ENCODE measurements at regions not wholly inside any gene's neighbourhood (a gene's known extent, or its start where the extent isn't known, plus 50 kb on each side); places are given as distances from the start of the nearest gene placed in this dataset.

DNA sequence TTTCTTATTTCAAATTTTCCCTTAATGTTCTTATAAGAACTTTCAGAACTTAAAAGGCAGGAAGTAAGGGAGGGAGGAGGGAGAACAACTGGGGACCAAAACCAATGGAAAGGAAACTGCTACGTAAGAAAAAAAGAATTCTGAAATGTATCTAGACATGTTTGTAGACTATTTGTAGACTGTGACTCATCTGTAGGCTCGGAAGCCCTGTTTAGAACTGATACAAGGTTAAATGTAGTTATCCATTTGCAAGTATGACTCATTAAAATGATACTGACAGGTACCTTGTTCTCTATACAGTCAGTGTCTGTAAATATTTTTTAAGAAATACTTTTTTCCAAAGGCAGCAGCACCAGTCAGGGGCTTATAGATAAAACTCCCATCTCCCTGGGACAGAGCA lies 202.0 kb downstream of the DHX15 start:
- H3K36me3 ChIP-seq (ENCODE audit: control insufficient read depth, insufficient read depth, low read length): no peaks in the 10 kb centered on the region
- no peak overlapping the region for H3K9ac ChIP-seq (ENCODE audit: low read length)
- H3K4me3 ChIP-seq (ENCODE audit: low read length): no peak overlapping the region
- no peaks in the 10 kb centered on the region for H3K27me3 ChIP-seq (ENCODE audit: control insufficient read depth, insufficient read depth, low read length)
- H3K9me3 ChIP-seq (ENCODE audit: control insufficient read depth, low read length): no peaks in the 10 kb centered on the region
- no peaks in the 10 kb centered on the region for H3K4me1 ChIP-seq (ENCODE audit: control insufficient read depth, insufficient read depth, low read length)

DNA sequence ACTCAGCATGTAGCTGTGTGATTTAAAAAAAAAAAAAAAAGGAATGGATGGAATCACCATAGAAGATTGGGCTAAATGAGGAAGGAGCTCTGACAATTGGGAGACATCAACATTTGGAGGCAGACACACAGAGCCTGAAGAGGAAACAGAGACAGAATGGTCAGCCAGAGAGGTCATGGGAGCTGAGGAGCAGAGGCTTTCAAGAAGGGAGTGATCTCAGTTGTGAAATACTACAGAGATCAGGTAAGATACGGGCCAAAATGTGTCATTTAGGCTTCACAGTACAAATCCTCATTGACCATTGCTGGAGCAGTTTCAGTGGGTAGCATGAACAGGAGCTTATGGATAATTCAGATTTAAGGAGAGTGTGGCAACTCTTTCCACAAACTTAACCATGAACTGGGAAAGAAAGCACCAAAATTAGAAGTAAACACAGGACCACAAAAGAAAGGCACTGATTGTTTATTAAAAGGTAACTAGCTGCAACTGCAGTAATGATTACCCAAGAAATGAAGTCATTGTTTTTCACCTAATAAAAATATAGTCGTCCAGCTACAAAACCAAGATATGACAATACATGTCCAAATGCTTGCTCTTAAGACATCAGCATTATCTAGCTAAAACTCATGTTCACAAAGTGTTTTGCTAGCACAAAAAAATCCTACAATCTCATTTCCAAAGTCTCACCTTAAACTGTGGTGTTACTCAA lies 203.2 kb downstream of the DHX15 start:
- H3K27me3 ChIP-seq (ENCODE audit: control insufficient read depth, insufficient read depth, low read length): no peaks in the 10 kb centered on the region

DNA sequence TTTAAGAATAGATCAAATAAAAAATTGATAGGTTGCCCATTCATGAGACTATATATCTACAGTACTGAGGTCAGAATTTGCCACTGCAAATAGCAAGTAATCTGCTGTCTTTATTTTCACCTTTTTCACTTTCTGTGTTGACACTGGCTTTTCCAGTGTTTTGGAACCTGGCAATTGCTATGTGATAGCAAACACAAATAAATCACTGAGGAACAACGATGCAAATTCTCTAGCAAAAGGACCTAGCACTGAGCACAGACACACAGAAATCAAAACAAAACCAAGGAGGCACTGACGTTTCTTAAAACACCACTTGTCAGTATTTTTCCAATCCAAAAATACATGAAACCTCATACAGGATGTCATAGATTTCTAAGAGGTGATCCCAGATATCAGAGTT lies 210.7 kb downstream of the DHX15 start:
- H3K36me3 ChIP-seq (ENCODE audit: control insufficient read depth, insufficient read depth, low read length): no peaks in the 10 kb centered on the region
- no peaks in the 10 kb centered on the region for H3K9me3 ChIP-seq (ENCODE audit: control insufficient read depth, low read length)
- peaks cover 11% of the 10 kb centered on the region for H3K4me1 ChIP-seq (ENCODE audit: control insufficient read depth, insufficient read depth, low read length)
- H3K27me3 ChIP-seq (ENCODE audit: control insufficient read depth, insufficient read depth, low read length): no peaks in the 10 kb centered on the region
- H3K9ac ChIP-seq (ENCODE audit: low read length): no peak overlapping the region
- no peak overlapping the region for H3K4me3 ChIP-seq (ENCODE audit: low read length)

More for the DNA sequence above, 203.2 kb downstream of the DHX15 start:
- Histone ChIP-seq H3K4me1 (ENCODE audit: control insufficient read depth, insufficient read depth, low read length) (no peaks in the 10 kb centered on the region), H3K4me3 (ENCODE audit: low read length) (no peak overlapping the region), H3K9ac (ENCODE audit: low read length) (no peak overlapping the region), H3K36me3 (ENCODE audit: control insufficient read depth, insufficient read depth, low read length) (no peaks in the 10 kb centered on the region), H3K9me3 (ENCODE audit: control insufficient read depth, low read length) (no peaks in the 10 kb centered on the region)

DNA sequence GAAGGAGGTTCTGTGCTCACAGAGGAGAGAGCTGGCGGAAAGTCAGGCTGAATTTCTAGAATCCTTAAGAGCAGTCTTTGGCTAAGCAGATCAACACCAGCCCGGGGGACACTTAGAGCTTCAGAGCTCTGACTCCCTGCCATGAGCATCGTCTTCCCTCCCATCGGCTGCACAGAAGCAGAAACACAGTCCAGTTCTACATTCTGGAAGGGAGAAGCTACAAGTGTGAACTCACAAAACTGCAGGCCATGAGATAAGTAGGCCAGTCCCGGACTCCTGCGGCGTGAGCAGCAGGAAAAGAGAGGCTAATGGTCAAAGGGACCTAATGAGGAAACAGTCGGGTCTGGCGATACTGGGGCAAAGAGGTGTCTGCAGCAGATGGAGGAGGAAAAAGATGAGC lies 211.5 kb downstream of the DHX15 start:
- Histone ChIP-seq H3K27me3 (ENCODE audit: control insufficient read depth, insufficient read depth, low read length) (no peaks in the 10 kb centered on the region), H3K4me1 (ENCODE audit: control insufficient read depth, insufficient read depth, low read length) (peaks cover 11% of the 10 kb centered on the region), H3K9ac (ENCODE audit: low read length) (no peak overlapping the region), H3K9me3 (ENCODE audit: control insufficient read depth, low read length) (no peaks in the 10 kb centered on the region), H3K4me3 (ENCODE audit: low read length) (no peak overlapping the region), H3K36me3 (ENCODE audit: control insufficient read depth, insufficient read depth, low read length) (no peaks in the 10 kb centered on the region)

DNA sequence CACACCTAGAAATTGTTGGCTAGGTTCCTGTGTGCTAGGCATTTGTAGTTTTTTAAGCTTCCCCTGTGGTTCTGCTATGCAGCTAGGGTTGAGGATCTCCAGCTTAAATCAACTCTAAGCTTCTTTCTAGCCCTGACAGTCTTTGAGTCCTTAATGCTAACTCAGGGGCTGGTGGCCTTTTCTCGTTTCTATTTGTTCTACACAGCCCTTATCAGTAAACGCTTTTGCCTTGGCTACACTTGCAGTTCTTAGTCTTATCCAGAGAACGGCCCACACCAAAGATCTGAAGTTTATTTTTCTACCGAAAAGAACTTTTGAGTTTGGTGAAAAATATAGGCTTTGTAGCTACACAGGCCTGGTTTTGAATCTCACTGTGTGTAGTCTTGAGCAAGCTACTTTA lies 212.0 kb downstream of the DHX15 start:
- H3K9ac ChIP-seq (ENCODE audit: low read length): no peak overlapping the region
- H3K36me3 ChIP-seq (ENCODE audit: control insufficient read depth, insufficient read depth, low read length): no peaks in the 10 kb centered on the region
- peaks cover 11% of the 10 kb centered on the region for H3K4me1 ChIP-seq (ENCODE audit: control insufficient read depth, insufficient read depth, low read length)
- no peaks in the 10 kb centered on the region for H3K27me3 ChIP-seq (ENCODE audit: control insufficient read depth, insufficient read depth, low read length)
- no peak overlapping the region for H3K4me3 ChIP-seq (ENCODE audit: low read length)
- H3K9me3 ChIP-seq (ENCODE audit: control insufficient read depth, low read length): no peaks in the 10 kb centered on the region

DNA sequence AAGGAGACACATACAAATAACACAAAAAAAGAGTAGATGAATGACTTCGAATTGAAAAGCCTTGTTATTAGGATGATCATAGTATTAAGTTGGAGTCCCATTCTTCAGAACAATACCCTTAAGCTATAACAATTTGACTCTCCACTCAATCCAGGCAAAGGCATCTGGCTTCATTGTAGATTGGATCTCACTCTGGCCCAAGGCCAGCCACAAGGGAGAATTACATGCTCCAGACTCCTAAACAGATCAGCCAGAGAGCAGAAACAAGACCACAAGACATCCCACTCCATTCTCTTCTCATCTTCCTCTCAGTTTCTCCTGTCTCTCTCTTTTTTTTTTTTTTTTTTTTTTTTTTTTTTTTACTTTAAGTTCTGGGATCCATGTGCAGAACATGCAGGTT lies 213.9 kb downstream of the DHX15 start:
- no peaks in the 10 kb centered on the region for H3K9me3 ChIP-seq (ENCODE audit: control insufficient read depth, low read length)
- no peaks in the 10 kb centered on the region for H3K27me3 ChIP-seq (ENCODE audit: control insufficient read depth, insufficient read depth, low read length)
- no peak overlapping the region for H3K4me3 ChIP-seq (ENCODE audit: low read length)
- peaks cover 11% of the 10 kb centered on the region for H3K4me1 ChIP-seq (ENCODE audit: control insufficient read depth, insufficient read depth, low read length)
- no peaks in the 10 kb centered on the region for H3K36me3 ChIP-seq (ENCODE audit: control insufficient read depth, insufficient read depth, low read length)
- no peak overlapping the region for H3K9ac ChIP-seq (ENCODE audit: low read length)

DNA sequence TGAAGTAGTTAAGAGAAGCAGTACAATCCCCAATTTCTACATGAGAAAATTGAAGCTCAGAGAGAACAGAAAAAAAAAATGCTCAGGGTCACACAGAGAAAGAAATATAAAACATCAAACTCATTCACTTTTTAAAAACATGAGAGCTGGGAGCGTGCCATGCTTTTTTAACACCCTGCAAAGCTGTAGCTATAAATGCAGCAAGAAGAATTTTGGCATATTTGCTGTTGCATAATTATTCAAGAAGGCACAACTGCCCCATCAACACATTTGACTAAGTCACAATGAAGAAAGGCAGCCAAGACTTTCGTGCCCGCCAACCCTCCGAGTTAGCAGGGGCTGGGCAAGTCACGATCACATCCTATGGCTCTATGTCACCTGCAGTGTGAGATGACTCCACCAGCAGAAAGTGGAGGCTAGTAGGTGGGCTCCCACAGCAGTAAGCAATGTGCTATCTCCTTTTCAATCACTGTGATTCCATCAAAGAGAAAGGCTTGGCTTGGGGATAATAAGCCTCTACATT lies 214.8 kb downstream of the DHX15 start:
- no peaks in the 10 kb centered on the region for H3K27me3 ChIP-seq (ENCODE audit: control insufficient read depth, insufficient read depth, low read length)
- H3K4me1 ChIP-seq (ENCODE audit: control insufficient read depth, insufficient read depth, low read length): peaks cover 11% of the 10 kb centered on the region
- H3K9ac ChIP-seq (ENCODE audit: low read length): no peak overlapping the region
- H3K4me3 ChIP-seq (ENCODE audit: low read length): no peak overlapping the region
- H3K9me3 ChIP-seq (ENCODE audit: control insufficient read depth, low read length): no peaks in the 10 kb centered on the region
- no peaks in the 10 kb centered on the region for H3K36me3 ChIP-seq (ENCODE audit: control insufficient read depth, insufficient read depth, low read length)

DNA sequence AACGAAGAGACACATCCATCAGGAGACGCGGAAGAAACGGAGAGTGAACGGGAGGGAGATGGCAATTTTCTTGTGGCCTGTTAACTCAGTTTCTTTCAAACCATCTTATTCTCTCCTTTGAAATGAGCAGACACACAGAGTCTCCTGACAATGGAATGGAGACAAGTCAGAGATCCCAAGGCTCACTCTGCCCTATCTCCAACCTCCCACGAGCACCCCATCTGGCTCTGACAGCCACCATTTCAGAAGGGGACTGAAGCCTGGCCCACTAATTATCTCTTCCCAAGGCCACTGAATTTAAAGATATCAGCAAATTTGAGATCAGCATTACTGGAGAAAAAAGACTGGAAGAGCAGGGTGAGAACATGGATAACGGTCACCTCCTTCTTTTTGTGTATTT lies 215.6 kb downstream of the DHX15 start:
- H3K36me3 ChIP-seq (ENCODE audit: control insufficient read depth, insufficient read depth, low read length): no peaks in the 10 kb centered on the region
- peaks cover 11% of the 10 kb centered on the region for H3K4me1 ChIP-seq (ENCODE audit: control insufficient read depth, insufficient read depth, low read length)
- no peaks in the 10 kb centered on the region for H3K27me3 ChIP-seq (ENCODE audit: control insufficient read depth, insufficient read depth, low read length)
- no peak overlapping the region for H3K9ac ChIP-seq (ENCODE audit: low read length)
- H3K9me3 ChIP-seq (ENCODE audit: control insufficient read depth, low read length): no peaks in the 10 kb centered on the region
- H3K4me3 ChIP-seq (ENCODE audit: low read length): no peak overlapping the region

DNA sequence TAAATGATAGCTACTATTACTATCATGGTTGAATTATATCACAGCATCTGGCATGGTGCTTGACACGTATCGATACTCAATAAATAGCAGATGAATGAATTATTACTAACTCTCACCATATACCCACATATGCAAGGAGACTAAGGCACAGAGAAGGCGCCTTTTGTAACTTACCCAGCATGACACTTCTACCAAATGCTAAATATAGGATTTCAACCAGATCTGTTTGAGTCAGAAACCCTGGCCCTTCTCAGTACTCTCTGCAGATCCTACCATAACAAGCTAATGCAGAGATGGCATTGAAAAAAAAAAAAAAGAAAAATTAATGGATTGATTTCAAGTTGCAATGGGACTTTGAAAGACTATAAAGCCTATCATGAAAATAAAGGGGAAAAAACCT lies 219.5 kb downstream of the DHX15 start:
- Histone ChIP-seq H3K36me3 (ENCODE audit: control insufficient read depth, insufficient read depth, low read length) (no peaks in the 10 kb centered on the region), H3K4me3 (ENCODE audit: low read length) (no peak overlapping the region), H3K4me1 (ENCODE audit: control insufficient read depth, insufficient read depth, low read length) (no peaks in the 10 kb centered on the region), H3K27me3 (ENCODE audit: control insufficient read depth, insufficient read depth, low read length) (no peaks in the 10 kb centered on the region), H3K9me3 (ENCODE audit: control insufficient read depth, low read length) (no peaks in the 10 kb centered on the region), H3K9ac (ENCODE audit: low read length) (no peak overlapping the region)

DNA sequence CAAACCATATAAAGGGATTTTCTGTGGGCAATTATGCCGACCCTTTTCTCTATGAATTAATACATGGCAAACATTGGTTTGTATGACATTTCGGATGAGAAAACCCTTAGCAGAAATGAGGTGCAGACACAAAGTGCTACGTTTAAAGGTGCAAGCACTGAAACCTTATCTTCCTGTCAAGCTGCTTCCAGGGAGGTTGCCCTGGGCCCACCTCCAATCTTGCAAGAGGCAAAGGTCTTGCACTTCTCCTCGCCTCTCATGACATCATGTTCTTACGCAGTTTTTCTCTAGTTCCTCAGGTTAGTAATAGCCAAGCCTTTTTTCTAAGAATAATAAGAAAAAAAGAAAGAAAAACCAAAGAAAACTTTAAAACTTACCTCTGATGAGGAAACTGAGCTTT lies 220.1 kb downstream of the DHX15 start:
- H3K4me3 ChIP-seq (ENCODE audit: low read length): no peak overlapping the region
- no peaks in the 10 kb centered on the region for H3K4me1 ChIP-seq (ENCODE audit: control insufficient read depth, insufficient read depth, low read length)
- H3K9ac ChIP-seq (ENCODE audit: low read length): no peak overlapping the region
- H3K9me3 ChIP-seq (ENCODE audit: control insufficient read depth, low read length): no peaks in the 10 kb centered on the region
- no peaks in the 10 kb centered on the region for H3K36me3 ChIP-seq (ENCODE audit: control insufficient read depth, insufficient read depth, low read length)
- H3K27me3 ChIP-seq (ENCODE audit: control insufficient read depth, insufficient read depth, low read length): no peaks in the 10 kb centered on the region

DNA sequence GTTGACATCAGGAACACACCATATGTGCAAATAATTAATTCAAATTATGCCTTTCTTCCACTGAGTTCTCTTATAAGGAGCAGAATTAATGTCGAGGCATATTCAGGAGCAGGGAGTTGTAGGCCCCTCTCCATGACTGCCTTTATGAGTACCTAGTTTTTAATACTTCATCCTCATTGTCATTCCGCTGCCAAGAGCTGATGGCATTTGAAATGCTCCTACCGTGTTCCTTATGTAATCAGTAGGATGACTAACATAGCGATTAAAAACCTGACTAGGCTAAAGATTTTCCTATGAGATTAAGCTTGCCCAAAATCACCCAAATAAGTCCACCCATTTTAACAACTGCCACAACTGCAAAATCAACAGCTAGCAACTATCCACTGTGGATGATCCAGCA lies 220.6 kb downstream of the DHX15 start:
- Histone ChIP-seq H3K27me3 (ENCODE audit: control insufficient read depth, insufficient read depth, low read length) (no peaks in the 10 kb centered on the region), H3K4me1 (ENCODE audit: control insufficient read depth, insufficient read depth, low read length) (no peaks in the 10 kb centered on the region), H3K9ac (ENCODE audit: low read length) (no peak overlapping the region), H3K36me3 (ENCODE audit: control insufficient read depth, insufficient read depth, low read length) (no peaks in the 10 kb centered on the region), H3K4me3 (ENCODE audit: low read length) (no peak overlapping the region), H3K9me3 (ENCODE audit: control insufficient read depth, low read length) (no peaks in the 10 kb centered on the region)

DNA sequence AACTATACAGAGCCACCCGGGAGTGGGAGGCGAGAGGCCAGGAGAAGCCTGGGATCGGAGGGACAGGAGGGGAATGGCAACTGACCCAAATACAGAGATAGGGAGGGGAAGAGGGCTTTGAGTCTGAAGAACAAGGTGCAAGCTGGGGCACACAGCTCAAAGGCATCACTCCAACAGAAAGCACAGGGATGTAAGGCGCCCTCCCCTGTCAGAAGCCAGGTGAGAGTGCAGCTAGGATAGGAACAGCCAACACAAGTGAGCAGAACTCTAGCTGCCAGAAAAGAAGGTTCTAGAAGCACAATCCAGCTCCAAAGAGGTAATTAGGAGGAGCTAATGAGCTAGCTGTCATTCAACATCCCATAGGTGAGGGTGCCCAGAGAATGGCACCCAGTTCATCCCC lies 232.2 kb downstream of the DHX15 start:
- Histone ChIP-seq H3K4me3 (ENCODE audit: low read length) (no peak overlapping the region), H3K4me1 (ENCODE audit: control insufficient read depth, insufficient read depth, low read length) (no peaks in the 10 kb centered on the region), H3K36me3 (ENCODE audit: control insufficient read depth, insufficient read depth, low read length) (no peaks in the 10 kb centered on the region), H3K9ac (ENCODE audit: low read length) (no peak overlapping the region), H3K27me3 (ENCODE audit: control insufficient read depth, insufficient read depth, low read length) (no peaks in the 10 kb centered on the region), H3K9me3 (ENCODE audit: control insufficient read depth, low read length) (no peaks in the 10 kb centered on the region)

All from mucosa of stomach (tissue), 1 donor.